ENCODE measurements at regions not wholly inside any gene's neighbourhood (a gene's known extent, or its start where the extent isn't known, plus 50 kb on each side); places are given as distances from the start of the nearest gene placed in this dataset.

- TF ChIP-seq CTCF (IDR thresholded peaks at IDR 0.05), result no peak
- TF ChIP-seq POLR2AphosphoS5 (IDR thresholded peaks at IDR 0.05; ENCODE audit: low read depth, low read length), result no peak
Observed at GRCh38 chr15:24067733-24068501, 380.8 kb upstream of the NDN start.
